ENCODE measurements at regions not wholly inside any gene's neighbourhood (a gene's known extent, or its start where the extent isn't known, plus 50 kb on each side); places are given as distances from the start of the nearest gene placed in this dataset.

DNA sequence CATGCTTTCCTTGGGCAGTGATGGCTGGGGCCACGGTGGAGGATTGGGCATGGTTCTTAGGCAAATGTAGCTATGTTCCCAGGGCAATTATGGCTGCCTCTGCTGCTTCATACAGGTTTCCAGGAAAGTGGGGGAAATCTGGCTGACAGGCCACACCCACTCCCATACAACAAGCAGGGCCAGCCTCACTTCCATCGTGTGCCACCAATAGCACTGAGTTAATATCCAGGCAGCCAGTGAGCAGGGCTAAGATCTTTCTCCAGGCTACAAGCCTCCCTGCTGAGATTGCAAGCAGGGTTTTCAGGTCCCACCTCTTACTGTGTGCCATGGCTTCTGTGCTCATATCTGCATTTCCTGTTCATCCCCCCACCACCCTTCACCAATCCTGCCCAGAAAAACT, 1291.9 kb downstream of the SI start:
- TF ChIP-seq, protein P1, sequence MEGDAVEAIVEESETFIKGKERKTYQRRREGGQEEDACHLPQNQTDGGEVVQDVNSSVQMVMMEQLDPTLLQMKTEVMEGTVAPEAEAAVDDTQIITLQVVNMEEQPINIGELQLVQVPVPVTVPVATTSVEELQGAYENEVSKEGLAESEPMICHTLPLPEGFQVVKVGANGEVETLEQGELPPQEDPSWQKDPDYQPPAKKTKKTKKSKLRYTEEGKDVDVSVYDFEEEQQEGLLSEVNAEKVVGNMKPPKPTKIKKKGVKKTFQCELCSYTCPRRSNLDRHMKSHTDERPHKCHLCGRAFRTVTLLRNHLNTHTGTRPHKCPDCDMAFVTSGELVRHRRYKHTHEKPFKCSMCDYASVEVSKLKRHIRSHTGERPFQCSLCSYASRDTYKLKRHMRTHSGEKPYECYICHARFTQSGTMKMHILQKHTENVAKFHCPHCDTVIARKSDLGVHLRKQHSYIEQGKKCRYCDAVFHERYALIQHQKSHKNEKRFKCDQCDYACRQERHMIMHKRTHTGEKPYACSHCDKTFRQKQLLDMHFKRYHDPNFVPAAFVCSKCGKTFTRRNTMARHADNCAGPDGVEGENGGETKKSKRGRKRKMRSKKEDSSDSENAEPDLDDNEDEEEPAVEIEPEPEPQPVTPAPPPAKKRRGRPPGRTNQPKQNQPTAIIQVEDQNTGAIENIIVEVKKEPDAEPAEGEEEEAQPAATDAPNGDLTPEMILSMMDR (IDR thresholded peaks at IDR 0.05 in 2 of 3, conservative IDR thresholded peaks at IDR 0.05 in 1 of 3; ENCODE audit: borderline replicate concordance in 1 of 3, insufficient read depth in 1 of 3, low read depth in 2 of 3, low read length in 2 of 3): no peak
- TF ChIP-seq POLR2A (IDR thresholded peaks at IDR 0.05; ENCODE audit: borderline replicate concordance, extremely low read depth, insufficient read depth, insufficient read length): no peak
- TF ChIP-seq POLR2AphosphoS5 (IDR thresholded peaks at IDR 0.05; ENCODE audit: low read depth, low read length): no peak
- TF ChIP-seq, protein P2, sequence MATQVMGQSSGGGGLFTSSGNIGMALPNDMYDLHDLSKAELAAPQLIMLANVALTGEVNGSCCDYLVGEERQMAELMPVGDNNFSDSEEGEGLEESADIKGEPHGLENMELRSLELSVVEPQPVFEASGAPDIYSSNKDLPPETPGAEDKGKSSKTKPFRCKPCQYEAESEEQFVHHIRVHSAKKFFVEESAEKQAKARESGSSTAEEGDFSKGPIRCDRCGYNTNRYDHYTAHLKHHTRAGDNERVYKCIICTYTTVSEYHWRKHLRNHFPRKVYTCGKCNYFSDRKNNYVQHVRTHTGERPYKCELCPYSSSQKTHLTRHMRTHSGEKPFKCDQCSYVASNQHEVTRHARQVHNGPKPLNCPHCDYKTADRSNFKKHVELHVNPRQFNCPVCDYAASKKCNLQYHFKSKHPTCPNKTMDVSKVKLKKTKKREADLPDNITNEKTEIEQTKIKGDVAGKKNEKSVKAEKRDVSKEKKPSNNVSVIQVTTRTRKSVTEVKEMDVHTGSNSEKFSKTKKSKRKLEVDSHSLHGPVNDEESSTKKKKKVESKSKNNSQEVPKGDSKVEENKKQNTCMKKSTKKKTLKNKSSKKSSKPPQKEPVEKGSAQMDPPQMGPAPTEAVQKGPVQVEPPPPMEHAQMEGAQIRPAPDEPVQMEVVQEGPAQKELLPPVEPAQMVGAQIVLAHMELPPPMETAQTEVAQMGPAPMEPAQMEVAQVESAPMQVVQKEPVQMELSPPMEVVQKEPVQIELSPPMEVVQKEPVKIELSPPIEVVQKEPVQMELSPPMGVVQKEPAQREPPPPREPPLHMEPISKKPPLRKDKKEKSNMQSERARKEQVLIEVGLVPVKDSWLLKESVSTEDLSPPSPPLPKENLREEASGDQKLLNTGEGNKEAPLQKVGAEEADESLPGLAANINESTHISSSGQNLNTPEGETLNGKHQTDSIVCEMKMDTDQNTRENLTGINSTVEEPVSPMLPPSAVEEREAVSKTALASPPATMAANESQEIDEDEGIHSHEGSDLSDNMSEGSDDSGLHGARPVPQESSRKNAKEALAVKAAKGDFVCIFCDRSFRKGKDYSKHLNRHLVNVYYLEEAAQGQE (IDR thresholded peaks at IDR 0.05; ENCODE audit: low read depth): no peak
- TF ChIP-seq JUND (IDR thresholded peaks at IDR 0.05): no peak
- TF ChIP-seq ZFX (IDR thresholded peaks at IDR 0.05): no peak
- no peak for TF ChIP-seq EZH2phosphoT487 (IDR thresholded peaks at IDR 0.05; ENCODE audit: borderline replicate concordance)
- TF ChIP-seq SIN3A (IDR thresholded peaks at IDR 0.05; ENCODE audit: low read depth): no peak
- TF ChIP-seq, protein P3, sequence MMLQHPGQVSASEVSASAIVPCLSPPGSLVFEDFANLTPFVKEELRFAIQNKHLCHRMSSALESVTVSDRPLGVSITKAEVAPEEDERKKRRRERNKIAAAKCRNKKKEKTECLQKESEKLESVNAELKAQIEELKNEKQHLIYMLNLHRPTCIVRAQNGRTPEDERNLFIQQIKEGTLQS (IDR thresholded peaks at IDR 0.05): no peak
- no peak for TF ChIP-seq CBX3 (IDR thresholded peaks at IDR 0.05; ENCODE audit: low read depth)
- TF ChIP-seq CEBPB (IDR thresholded peaks at IDR 0.05; ENCODE audit: low read depth): no peak
- TF ChIP-seq FOSL1 (IDR thresholded peaks at IDR 0.05; ENCODE audit: low read depth): no peak
- no peak for TF ChIP-seq YY1 (IDR thresholded peaks at IDR 0.05; ENCODE audit: extremely low read depth, insufficient replicate concordance, low read depth, low read length)
- no peak for TF ChIP-seq EZH2 (IDR thresholded peaks at IDR 0.05)

All from HCT116 (cell line).